Stomach (tissue), 8 donors: ENCODE measurements at regions not wholly inside any gene's neighbourhood (a gene's known extent, or its start where the extent isn't known, plus 50 kb on each side); places are given as distances from the start of the nearest gene placed in this dataset.

Experiments
- DNase-seq, 2 donors: peaks; one replicate each; pipeline versions ENCODE4 v3.0.0 to v3.0.0-alpha.2; 2013 to 2019
- H3K27ac ChIP-seq, 5 donors: fragments of 200-600 bp in 4 of 5; sonication (generic) in 4 of 5; one replicate each; pipeline ENCODE4 v1.5.1; 2013 to 2019; ENCODE audit warnings: mild to moderate bottlenecking in 1 of 5, moderate library complexity in 1 of 5
- H3K27me3 ChIP-seq, 3 donors: fragments of 200-600 bp; sonication (generic); one replicate each; pipeline ENCODE4 v1.5.1; 2017 to 2019; ENCODE audit warnings: mixed run types in 1 of 3
- H3K36me3 ChIP-seq, 4 donors: fragments of 200-600 bp; sonication (generic); 1 replicate in 3 of 4; 2 replicates in 1 of 4; pipeline ENCODE4 v1.5.1; 2016 to 2019
- H3K4me1 ChIP-seq, 4 donors: fragments of 200-600 bp; sonication (generic); one replicate each; pipeline ENCODE4 v1.5.1; 2016 to 2019
- H3K4me3 ChIP-seq, 4 donors: fragments of 200-600 bp; sonication (generic) in 3 of 4; one replicate each; pipeline ENCODE4 v1.5.1; 2016 to 2019; ENCODE audit warnings: mild to moderate bottlenecking in 1 of 4
- H3K9me3 ChIP-seq, 4 donors: fragments of 200-600 bp; sonication (generic); one replicate each; pipeline ENCODE4 v1.5.1; 2016 to 2019
- EP300 ChIP-seq: sonication (generic); formaldehyde crosslinking; IDR thresholded peaks from one replicate; pipeline ENCODE4 v1.6.1; 2017; ENCODE audit warnings: antibody characterized with exemption
- POLR2A ChIP-seq, 4 donors: fragments of 450-650 bp; IDR thresholded peaks; one replicate each; pipeline ENCODE4 v1.6.1; 2016; ENCODE audit warnings: antibody characterized with exemption in 4 of 4, control low read depth in 2 of 4, mild to moderate bottlenecking in 1 of 4, moderate library complexity in 1 of 4
- POLR2AphosphoS5 ChIP-seq, 3 donors: sonication (generic); formaldehyde crosslinking; IDR thresholded peaks; one replicate each; pipeline ENCODE4 v1.6.1; 2016; ENCODE audit warnings: antibody characterized with exemption in 3 of 3
- WGBS, 5 donors: extraction: QIAGEN DNeasy Blood & Tissue Kit in 3 of 5; methylation state at CpG; one replicate each; pipeline versions ENCODE4 v1.1.5 to v1.1.7; 2013 to 2018; 5-methylcytosine and 5-hydroxymethylcytosine counted together
- intact Hi-C: fragments of 100-400 bp; cut with DNase I; formaldehyde crosslinking; loops from one replicate; pipeline ENCODE4 v1.15.1; 2023; ENCODE audit warnings: low total_unique reads
- TF ChIP-seq, protein P1 (sequence below), 7 experiments: fragments of 450-650 bp in 4 of 7; fragments of 200-600 bp in 3 of 7; sonication (generic) in 3 of 7; IDR thresholded peaks; one replicate each; pipeline ENCODE4 v1.5.1; 2016 to 2019; ENCODE audit warnings: antibody characterized with exemption in 7 of 7, control low read depth in 2 of 7, mild to moderate bottlenecking in 1 of 7
- donor health status: healthy with polysubstance abuse.
- donor health status: Bipolar disorder and iron deficiency.
- donor health status: healthy.

DNA sequence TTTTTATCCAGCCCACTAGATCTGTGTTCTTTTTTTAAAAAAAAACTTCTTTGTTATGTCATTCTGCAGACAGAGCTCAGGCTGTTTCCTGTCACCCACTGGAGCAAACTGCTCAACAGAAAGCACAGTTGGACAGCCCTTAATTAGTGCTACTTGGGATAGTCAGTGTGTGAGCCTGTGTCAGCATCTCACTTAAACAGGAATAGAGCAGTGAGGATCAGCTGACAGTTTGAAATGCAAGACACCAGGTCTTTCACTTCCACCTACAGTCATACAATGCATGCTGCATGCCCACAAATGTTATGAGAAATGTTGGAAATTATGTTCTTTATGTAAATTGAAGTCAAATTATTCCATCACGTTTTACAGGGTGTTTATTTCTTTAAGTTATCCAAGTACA, 174.9 kb downstream of the NR4A2 start:
- intact Hi-C loops, result no loop called here
- no peak overlapping the region for H3K27ac ChIP-seq
- TF ChIP-seq EP300 (no peak), POLR2A (IDR thresholded peaks at IDR 0.05) (no peak), POLR2AphosphoS5 (IDR thresholded peaks at IDR 0.05) (no peak)
- TF ChIP-seq, protein P1, sequence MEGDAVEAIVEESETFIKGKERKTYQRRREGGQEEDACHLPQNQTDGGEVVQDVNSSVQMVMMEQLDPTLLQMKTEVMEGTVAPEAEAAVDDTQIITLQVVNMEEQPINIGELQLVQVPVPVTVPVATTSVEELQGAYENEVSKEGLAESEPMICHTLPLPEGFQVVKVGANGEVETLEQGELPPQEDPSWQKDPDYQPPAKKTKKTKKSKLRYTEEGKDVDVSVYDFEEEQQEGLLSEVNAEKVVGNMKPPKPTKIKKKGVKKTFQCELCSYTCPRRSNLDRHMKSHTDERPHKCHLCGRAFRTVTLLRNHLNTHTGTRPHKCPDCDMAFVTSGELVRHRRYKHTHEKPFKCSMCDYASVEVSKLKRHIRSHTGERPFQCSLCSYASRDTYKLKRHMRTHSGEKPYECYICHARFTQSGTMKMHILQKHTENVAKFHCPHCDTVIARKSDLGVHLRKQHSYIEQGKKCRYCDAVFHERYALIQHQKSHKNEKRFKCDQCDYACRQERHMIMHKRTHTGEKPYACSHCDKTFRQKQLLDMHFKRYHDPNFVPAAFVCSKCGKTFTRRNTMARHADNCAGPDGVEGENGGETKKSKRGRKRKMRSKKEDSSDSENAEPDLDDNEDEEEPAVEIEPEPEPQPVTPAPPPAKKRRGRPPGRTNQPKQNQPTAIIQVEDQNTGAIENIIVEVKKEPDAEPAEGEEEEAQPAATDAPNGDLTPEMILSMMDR (IDR thresholded peaks at IDR 0.05), result no peak
- peak in 1 of 2 donors; percentile 33 for DNase-seq
- H3K27me3 ChIP-seq, result no peaks in the 10 kb centered on the region
- H3K4me1 ChIP-seq, result peaks cover 0 to 6% (median 0%) of the 10 kb centered on the region in 4 donors
- WGBS, 5 donors, result 13 to 42% (median 24%) methylated on average over 1 of the region's 1 CpG
- no peak overlapping the region for H3K4me3 ChIP-seq
- H3K36me3 ChIP-seq, result no peaks in the 10 kb centered on the region
- no peaks in the 10 kb centered on the region for H3K9me3 ChIP-seq

DNA sequence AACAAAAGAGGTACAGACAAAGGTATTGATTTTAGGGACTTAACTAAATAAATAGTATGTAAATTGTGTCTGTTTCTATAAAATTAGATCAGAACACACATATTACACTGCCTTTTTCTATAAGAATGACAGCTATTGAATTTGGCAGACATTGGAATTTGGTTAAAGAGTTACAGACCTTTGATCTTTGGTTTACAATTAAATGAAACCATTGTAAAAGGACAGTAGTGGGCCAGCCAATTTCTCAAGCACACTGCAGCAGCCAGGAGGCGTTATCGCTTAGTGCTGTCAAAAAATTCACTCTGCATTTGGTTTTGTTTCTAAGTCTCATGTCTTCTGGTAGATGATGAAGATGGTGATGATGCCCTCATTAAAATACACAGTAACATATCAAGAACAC, 175.9 kb downstream of the NR4A2 start:
- DNase-seq, result no peak
- no peaks in the 10 kb centered on the region for H3K36me3 ChIP-seq
- no peaks in the 10 kb centered on the region for H3K27me3 ChIP-seq
- intact Hi-C loops, result no loop called here
- no peak for TF ChIP-seq EP300
- TF ChIP-seq, protein P1 (IDR thresholded peaks at IDR 0.05), result peak in 3 of 7 experiments; percentile 14 to 42 (median 26)
- peaks cover 0 to 4% (median 0%) of the 10 kb centered on the region in 4 donors for H3K4me1 ChIP-seq
- H3K9me3 ChIP-seq, result no peaks in the 10 kb centered on the region
- WGBS, 5 donors, result 47 to 69% (median 48%) methylated on average over 2 of the region's 2 CpGs
- H3K27ac ChIP-seq, result no peak overlapping the region
- H3K4me3 ChIP-seq, result no peak overlapping the region

DNA sequence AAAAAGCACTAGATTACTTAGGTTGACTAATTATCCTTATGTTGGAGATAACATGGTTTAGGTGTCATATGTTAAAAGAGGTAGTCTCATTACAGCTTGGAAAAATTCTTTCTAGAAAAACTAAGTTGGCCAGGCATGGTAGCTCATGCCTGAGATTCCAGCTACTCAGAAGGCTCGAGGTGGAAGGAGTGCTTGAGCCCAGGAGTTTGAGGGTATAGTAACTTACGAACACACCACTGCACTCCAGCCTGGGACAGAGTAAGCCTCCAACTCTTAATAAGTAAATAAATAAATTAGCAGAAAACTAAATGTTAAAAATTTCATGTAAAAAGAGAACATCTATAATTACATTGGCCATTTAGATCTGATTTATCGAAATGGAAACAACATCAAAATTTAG, 177.2 kb downstream of the NR4A2 start:
- TF ChIP-seq, protein P1 (IDR thresholded peaks at IDR 0.05), result no peak
- no peak for TF ChIP-seq POLR2A (IDR thresholded peaks at IDR 0.05)
- no peak for TF ChIP-seq POLR2AphosphoS5 (IDR thresholded peaks at IDR 0.05)
- TF ChIP-seq EP300, result no peak
- H3K4me1 ChIP-seq, result no peaks in the 10 kb centered on the region
- H3K27ac ChIP-seq, result no peak overlapping the region
- no peaks in the 10 kb centered on the region for H3K36me3 ChIP-seq
- intact Hi-C loops, result no loop called here
- no peaks in the 10 kb centered on the region for H3K9me3 ChIP-seq
- WGBS, 5 donors, result 86 to 95% (median 93%) methylated on average over 3 of the region's 3 CpGs
- no peaks in the 10 kb centered on the region for H3K27me3 ChIP-seq
- H3K4me3 ChIP-seq, result no peak overlapping the region
- no peak for DNase-seq

DNA sequence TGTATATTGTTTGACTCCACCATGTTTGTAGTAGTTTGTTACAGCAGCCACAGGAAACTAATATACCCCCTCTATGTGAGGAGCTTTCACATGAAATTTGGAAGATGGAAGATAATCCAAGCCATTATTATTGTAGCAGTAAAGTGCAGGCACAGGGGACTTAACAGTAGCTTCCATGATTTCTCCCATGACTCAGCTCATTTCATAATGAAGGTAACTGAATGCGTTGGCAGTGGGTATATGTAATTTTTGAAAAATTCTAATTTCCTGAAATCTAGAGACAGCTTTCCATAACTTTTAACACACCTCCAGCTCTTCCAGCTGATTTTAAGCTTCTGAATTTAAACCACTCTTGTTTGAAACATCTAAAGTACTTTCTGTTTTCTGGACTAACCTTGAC, 181.2 kb downstream of the NR4A2 start:
- no peaks in the 10 kb centered on the region for H3K9me3 ChIP-seq
- intact Hi-C loops, result no loop called here
- no peak for DNase-seq
- no peak overlapping the region for H3K27ac ChIP-seq
- TF ChIP-seq POLR2AphosphoS5 (IDR thresholded peaks at IDR 0.05) (no peak), POLR2A (IDR thresholded peaks at IDR 0.05) (no peak), EP300 (no peak)
- TF ChIP-seq, protein P1 (IDR thresholded peaks at IDR 0.05), result no peak
- H3K4me1 ChIP-seq, result no peaks in the 10 kb centered on the region
- 93 to 100% (median 95%) methylated on average over 1 of the region's 1 CpG for WGBS, 5 donors
- H3K36me3 ChIP-seq, result no peaks in the 10 kb centered on the region
- H3K27me3 ChIP-seq, result no peaks in the 10 kb centered on the region
- H3K4me3 ChIP-seq, result no peak overlapping the region
